ENCODE measurements at regions not wholly inside any gene's neighbourhood (a gene's known extent, or its start where the extent isn't known, plus 50 kb on each side); places are given as distances from the start of the nearest gene placed in this dataset.

- DNase-seq (ENCODE audit: low read depth) = no peak
- no peak for TF ChIP-seq CTCF (IDR thresholded peaks at IDR 0.05; ENCODE audit: low read depth, low read length, missing control alignments)
- H3K4me3 ChIP-seq (ENCODE audit: low read depth, low read length) = no peak overlapping the region
- in situ Hi-C loops (cut with HindIII; ENCODE audit: low sequenced_read_pairs) = no loop called here
Measured at GRCh38 chr5:155532621-155533311, 519.2 kb downstream of the KIF4B start.

GRCh38 chr5:155540000-155540595, 526.5 kb downstream of the KIF4B start:
- TF ChIP-seq CTCF (IDR thresholded peaks at IDR 0.05; ENCODE audit: low read depth, low read length, missing control alignments) = no peak
- in situ Hi-C loops (cut with HindIII; ENCODE audit: low sequenced_read_pairs) = no loop called here

GRCh38 chr5:155546075-155546474, 532.5 kb downstream of the KIF4B start:
- no peak for DNase-seq (ENCODE audit: low read depth)
- no peak overlapping the region for H3K4me3 ChIP-seq (ENCODE audit: low read depth, low read length)
- in situ Hi-C loops (cut with HindIII; ENCODE audit: low sequenced_read_pairs) = no loop called here
- TF ChIP-seq CTCF (IDR thresholded peaks at IDR 0.05; ENCODE audit: low read depth, low read length, missing control alignments) = no peak

More at GRCh38 chr5:155540000-155540595, 526.5 kb downstream of the KIF4B start:
- H3K4me3 ChIP-seq (ENCODE audit: low read depth, low read length) = no peak overlapping the region
- DNase-seq (ENCODE audit: low read depth) = no peak

- TF ChIP-seq CTCF (IDR thresholded peaks at IDR 0.05; ENCODE audit: low read depth, low read length, missing control alignments) = no peak
- DNase-seq (ENCODE audit: low read depth) = no peak
- H3K4me3 ChIP-seq (ENCODE audit: low read depth, low read length) = no peak overlapping the region
- in situ Hi-C loops (cut with HindIII; ENCODE audit: low sequenced_read_pairs) = no loop called here
Measured at GRCh38 chr5:155554500-155554899, 540.9 kb downstream of the KIF4B start.

GRCh38 chr5:155556222-155556621, 542.7 kb downstream of the KIF4B start:
- no peak for TF ChIP-seq CTCF (IDR thresholded peaks at IDR 0.05; ENCODE audit: low read depth, low read length, missing control alignments)
- in situ Hi-C loops (cut with HindIII; ENCODE audit: low sequenced_read_pairs) = no loop called here
- no peak for DNase-seq (ENCODE audit: low read depth)
- no peak overlapping the region for H3K4me3 ChIP-seq (ENCODE audit: low read depth, low read length)

DNA sequence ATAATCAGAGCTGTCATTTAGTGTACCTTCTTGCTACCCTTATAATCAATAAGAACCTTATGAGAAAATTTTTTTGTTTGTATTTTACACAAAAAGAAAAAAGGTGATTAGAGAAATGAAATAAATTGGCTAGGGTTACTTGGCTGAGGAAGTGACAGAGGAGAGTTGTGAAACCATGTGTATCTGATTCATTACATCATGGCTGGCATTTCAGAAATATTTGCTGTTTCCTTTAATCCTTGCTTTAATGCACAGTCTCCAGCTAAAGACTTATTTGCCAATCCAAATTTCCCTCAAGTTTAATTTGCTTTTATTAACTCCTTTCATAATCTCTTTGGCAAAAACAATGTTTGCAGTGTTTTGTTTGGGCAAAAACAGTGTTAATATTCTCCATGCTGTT, 543.1 kb downstream of the KIF4B start:
- no peak overlapping the region for H3K4me3 ChIP-seq (ENCODE audit: low read depth, low read length)
- no peak for TF ChIP-seq CTCF (IDR thresholded peaks at IDR 0.05; ENCODE audit: low read depth, low read length, missing control alignments)
- no peak for DNase-seq (ENCODE audit: low read depth)
- in situ Hi-C loops (cut with HindIII; ENCODE audit: low sequenced_read_pairs) = no loop called here
